ENCODE measurements at regions not wholly inside any gene's neighbourhood (a gene's known extent, or its start where the extent isn't known, plus 50 kb on each side); places are given as distances from the start of the nearest gene placed in this dataset.

DNA sequence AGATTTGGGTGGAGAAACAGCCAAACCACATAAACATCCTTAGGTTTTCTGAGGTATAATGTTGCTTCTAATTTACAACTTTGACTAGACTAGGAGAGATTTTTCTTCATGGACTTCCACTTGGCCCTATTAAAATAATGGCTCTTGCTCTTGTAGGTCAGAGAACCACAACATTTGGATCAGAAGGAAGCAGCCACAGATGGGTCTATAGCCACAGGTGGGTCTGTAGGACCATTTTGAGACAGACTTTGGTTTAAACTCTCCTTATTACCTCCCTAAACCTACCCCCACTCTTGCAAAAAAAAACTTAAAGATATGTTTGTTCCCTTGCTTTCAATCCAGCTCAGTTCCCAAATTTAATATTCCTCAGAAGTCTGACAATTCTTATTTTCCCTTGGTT is 1260.8 kb downstream of the GATA3 start:
- TF ChIP-seq, protein P1, sequence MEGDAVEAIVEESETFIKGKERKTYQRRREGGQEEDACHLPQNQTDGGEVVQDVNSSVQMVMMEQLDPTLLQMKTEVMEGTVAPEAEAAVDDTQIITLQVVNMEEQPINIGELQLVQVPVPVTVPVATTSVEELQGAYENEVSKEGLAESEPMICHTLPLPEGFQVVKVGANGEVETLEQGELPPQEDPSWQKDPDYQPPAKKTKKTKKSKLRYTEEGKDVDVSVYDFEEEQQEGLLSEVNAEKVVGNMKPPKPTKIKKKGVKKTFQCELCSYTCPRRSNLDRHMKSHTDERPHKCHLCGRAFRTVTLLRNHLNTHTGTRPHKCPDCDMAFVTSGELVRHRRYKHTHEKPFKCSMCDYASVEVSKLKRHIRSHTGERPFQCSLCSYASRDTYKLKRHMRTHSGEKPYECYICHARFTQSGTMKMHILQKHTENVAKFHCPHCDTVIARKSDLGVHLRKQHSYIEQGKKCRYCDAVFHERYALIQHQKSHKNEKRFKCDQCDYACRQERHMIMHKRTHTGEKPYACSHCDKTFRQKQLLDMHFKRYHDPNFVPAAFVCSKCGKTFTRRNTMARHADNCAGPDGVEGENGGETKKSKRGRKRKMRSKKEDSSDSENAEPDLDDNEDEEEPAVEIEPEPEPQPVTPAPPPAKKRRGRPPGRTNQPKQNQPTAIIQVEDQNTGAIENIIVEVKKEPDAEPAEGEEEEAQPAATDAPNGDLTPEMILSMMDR (IDR thresholded peaks at IDR 0.05; ENCODE audit: low read depth, low read length, poor library complexity, severe bottlenecking), result no peak
- TF ChIP-seq EZH2phosphoT487 (IDR thresholded peaks at IDR 0.05; ENCODE audit: borderline replicate concordance, low read length), result no peak

Data from DOHH2 (cell line).